ENCODE measurements at regions not wholly inside any gene's neighbourhood (a gene's known extent, or its start where the extent isn't known, plus 50 kb on each side); places are given as distances from the start of the nearest gene placed in this dataset.

DNA sequence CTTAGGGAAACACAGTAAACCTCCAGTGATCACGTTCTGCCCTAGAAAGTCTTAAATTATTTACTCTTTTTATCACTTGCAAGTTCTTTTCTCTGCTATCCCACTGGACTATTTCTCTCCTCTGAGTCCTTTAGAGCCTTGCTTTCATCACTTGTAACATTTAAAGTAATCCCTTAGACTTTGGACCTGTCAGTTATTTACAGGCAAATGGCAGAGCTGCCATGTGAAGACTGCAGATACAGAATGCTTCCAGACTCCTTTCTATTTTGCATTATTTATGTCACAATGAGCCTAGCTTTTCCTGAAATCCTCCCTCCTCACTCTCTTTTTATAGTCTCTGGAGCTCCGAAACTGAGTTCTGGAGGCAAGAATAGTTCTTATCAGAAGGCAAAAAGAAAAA lies 325.6 kb upstream of the TRIB2 start:
- FAIRE-seq (no peak), DNase-seq (ENCODE audit: low spot score) (no peak)

- FAIRE-seq: no peak
- no peak for DNase-seq (ENCODE audit: low spot score)
These were observed 320.0 kb upstream of the TRIB2 start for GRCh38 chr2:12396699-12397098.

GRCh38 chr2:12397854-12398253 lies 318.9 kb upstream of the TRIB2 start:
- DNase-seq (ENCODE audit: low spot score) (peak; percentile 16), FAIRE-seq (no peak)

- no peak for DNase-seq (ENCODE audit: low spot score)
- FAIRE-seq: no peak
These were observed 317.5 kb upstream of the TRIB2 start for GRCh38 chr2:12399240-12399639.

DNA sequence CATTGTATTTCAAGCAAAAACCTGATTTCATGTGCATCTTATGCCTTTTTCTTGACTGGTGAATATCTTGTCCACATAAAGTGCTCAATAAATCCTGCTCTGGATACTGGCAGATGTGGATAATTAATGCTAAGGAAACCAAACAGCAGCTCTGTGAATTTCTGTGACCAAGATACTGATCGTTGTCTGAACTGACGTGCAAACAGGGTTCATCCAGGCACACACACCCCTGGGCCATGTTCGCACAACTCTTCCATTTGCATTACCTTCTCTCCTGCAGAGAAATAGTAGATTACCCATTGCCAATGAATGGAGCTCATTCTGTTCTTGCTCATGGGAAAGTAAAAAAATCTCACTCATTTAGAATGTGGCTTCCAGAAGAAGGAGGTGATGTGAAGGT lies 316.2 kb upstream of the TRIB2 start:
- FAIRE-seq: no peak

GRCh38 chr2:12402440-12403139 lies 314.1 kb upstream of the TRIB2 start:
- DNase-seq (ENCODE audit: low spot score) (no peak), FAIRE-seq (no peak)

More for the DNA sequence above, 316.2 kb upstream of the TRIB2 start:
- DNase-seq (ENCODE audit: low spot score): no peak

DNA sequence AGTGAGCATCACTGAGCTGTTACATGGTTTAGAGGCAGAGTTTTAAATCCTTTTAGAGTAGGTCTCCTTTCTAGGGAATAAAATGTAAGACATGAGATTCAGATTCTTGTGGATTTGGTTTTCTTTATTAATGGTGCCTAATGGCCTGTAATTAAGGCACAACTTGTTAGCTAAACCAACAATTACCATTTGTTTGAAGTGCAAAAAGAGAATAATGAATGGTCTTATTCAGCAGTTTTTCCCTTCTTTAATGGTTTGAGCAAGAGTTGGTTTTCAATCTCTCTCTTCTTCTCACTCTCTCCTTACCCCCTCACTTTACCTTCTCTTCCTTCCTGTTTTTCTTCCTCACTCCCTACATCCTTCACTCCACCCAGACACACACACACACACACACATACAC lies 312.2 kb upstream of the TRIB2 start:
- no peak for FAIRE-seq
- no peak for DNase-seq (ENCODE audit: low spot score)

DNA sequence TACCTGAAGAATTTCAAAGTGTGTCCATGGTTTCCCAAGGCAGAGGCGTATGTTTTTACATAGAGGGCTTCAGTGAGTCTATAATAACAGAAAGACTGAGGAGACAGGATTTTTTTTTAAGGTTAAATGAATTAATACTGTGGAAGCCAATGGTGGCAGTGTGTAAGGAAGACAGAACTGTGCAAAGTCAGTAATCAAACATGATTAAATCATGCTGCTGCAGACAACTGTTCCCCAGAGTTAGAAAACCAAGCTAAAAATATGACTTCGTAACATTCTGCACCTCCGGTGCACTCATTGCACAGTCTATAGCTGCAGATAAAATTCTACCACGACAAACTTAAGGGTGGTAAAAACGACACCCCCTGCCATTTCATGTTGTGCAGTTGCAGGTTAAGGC lies 309.6 kb upstream of the TRIB2 start:
- no peak for DNase-seq (ENCODE audit: low spot score)
- FAIRE-seq: no peak

DNA sequence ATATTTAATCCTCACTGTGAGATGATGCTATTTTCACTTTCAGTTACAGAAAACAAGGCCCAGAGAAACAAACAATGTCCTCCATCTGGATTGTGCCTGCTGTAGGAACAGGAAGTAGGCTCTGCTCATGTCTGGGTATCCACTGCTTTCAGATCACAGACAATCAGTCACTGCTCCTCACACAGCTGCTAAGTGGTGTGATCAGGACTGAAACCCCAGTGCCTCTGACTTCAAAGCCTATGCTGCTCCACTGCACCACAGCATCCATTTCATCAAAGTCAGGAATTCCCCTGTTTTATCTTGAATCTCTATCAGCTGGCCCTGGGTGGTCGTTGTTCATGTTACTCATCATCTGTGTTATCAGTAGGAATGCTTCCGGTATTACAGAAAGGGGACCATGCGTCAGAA lies 303.8 kb upstream of the TRIB2 start:
- FAIRE-seq (no peak), DNase-seq (ENCODE audit: low spot score) (no peak)

DNA sequence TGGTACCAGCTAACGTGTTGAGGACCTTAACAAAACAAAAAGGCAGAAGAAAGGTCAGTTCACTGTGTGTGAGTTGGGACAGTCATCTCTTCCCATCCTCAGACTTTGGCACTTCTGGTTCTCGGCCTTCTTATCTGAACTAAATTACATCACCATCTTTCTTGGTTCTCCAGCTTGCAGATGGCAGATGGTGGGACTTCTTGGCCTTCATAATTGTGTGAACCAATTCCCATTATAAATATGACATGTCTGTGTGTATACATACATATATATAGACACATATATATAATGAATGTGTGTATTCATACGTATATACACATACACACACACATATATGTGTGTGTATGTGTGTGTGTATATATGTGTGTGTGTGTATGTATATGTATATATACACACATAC lies 301.2 kb upstream of the TRIB2 start:
- no peak for FAIRE-seq
- no peak for DNase-seq (ENCODE audit: low spot score)

GRCh38 chr2:12416600-12416999 lies 300.1 kb upstream of the TRIB2 start:
- no peak for FAIRE-seq
- DNase-seq (ENCODE audit: low spot score): no peak

- DNase-seq (ENCODE audit: low spot score): no peak
- no peak for FAIRE-seq
These were observed 298.9 kb upstream of the TRIB2 start for GRCh38 chr2:12417786-12418185.

DNA sequence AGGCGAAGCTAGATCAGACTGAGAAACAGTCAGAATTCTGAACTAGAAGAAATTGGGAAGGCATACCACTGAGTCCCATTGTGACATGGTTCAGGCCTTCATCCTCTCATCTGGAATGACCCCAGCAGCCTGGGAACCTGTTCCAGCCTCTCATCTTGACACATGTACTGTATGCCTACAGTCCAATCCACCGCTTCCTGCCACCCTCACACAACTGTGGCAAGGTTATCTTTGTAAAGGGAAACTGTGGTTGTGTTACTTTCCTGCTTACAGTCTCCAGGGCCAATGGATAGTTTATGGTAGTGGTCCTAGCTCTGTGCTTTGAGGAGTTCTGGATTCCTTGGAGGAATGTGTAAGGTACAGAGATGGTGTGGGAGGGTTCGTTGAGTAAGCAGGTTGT lies 296.9 kb upstream of the TRIB2 start:
- FAIRE-seq (no peak), DNase-seq (ENCODE audit: low spot score) (no peak)

- DNase-seq (ENCODE audit: low spot score) (no peak), FAIRE-seq (no peak)
These were observed 295.7 kb upstream of the TRIB2 start for GRCh38 chr2:12421046-12421445.

DNA sequence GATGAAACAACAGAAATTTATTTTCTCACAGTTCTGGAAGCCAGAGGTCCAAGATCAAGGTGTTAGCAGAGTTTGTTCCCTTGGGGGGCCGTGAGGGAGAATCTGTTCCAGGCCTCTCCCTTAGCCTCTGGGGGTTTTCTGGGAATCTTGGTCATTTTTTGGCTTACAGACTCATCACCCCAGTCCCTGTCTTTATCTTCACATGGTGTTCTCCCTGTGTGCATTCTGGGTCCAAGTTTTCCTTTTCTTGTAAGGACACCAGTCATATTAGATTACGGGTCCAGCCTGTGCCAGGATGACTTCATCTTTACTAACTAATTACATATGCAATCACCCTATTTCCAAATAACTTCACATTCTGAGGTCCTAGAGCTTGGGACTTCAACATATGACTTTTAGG lies 292.5 kb upstream of the TRIB2 start:
- DNase-seq (ENCODE audit: low spot score): no peak
- no peak for FAIRE-seq

GRCh38 chr2:12424809-12425208 lies 291.9 kb upstream of the TRIB2 start:
- DNase-seq (ENCODE audit: low spot score): no peak
- FAIRE-seq: no peak

GRCh38 chr2:12428324-12428723 lies 288.4 kb upstream of the TRIB2 start:
- DNase-seq (ENCODE audit: low spot score) (no peak), FAIRE-seq (no peak)

GRCh38 chr2:12428786-12429185 lies 287.9 kb upstream of the TRIB2 start:
- FAIRE-seq: no peak
- DNase-seq (ENCODE audit: low spot score): no peak

GRCh38 chr2:12429779-12430406 lies 286.8 kb upstream of the TRIB2 start:
- no peak for FAIRE-seq
- DNase-seq (ENCODE audit: low spot score): no peak

DNA sequence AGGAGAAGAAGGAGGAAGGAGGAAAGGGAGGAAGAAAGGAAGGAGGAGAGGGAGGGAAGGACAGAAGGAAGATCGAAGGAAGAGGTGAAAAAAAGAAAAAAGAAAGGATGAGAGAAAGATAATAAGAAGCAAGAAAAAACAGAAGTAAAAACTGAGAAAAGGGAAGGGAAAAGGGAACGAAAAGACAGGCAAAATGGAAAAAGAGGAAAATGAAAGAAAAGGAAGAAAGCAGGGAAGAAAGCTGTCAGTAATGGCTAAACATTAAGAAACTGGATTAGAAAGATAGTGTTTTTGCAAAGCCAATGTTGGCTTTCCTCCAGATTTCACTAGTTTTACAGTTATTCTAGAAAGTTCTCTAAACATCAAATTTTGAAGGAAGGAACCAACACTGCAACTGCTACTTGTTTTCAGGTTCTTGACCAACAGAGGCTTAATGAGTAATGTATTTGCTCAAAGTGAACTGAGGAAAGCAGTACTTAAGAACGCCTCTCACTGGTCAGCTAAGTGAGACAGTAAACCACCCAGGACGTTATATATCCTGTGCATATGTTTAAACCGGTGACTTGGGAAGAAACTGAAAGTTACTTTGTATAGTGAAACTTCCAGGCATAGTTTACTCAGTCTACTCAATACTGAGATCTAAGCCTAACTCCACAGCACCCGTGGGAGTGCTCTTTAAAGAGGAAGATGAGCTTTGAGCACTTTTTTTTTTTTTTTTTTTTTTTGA lies 286.2 kb upstream of the TRIB2 start:
- no peak for DNase-seq (ENCODE audit: low spot score)

GRCh38 chr2:12432985-12433625 lies 283.6 kb upstream of the TRIB2 start:
- DNase-seq (ENCODE audit: low spot score) (no peak), FAIRE-seq (no peak)

More for the DNA sequence above, 286.2 kb upstream of the TRIB2 start:
- no peak for FAIRE-seq

DNA sequence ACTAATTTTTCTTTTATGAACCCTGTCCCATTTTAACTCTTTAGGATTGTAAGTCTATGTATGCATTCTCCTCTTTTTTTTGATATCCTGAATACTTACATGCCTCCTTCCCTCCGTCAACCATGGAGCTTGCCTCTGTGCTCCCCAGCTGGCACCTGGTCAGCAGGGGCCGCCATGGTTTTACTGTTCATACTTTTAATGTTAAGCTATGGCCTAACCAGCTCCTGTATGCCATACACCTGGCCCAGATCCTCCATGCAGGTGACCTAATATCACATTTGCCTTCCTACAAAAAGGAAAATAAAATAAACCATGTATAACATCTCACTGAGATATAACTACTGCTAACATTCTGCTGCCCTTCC lies 283.1 kb upstream of the TRIB2 start:
- FAIRE-seq (no peak), DNase-seq (ENCODE audit: low spot score) (no peak)

All from urothelium cell line (cell line).